H1 (cell line): ENCODE measurements at regions not wholly inside any gene's neighbourhood (a gene's known extent, or its start where the extent isn't known, plus 50 kb on each side); places are given as distances from the start of the nearest gene placed in this dataset.

Experiments used
- ATF2 ChIP-seq: IDR thresholded peaks from 2 replicates; pipeline ENCODE4 v1.6.1; 2012; ENCODE audit warnings: low read length, inconsistent platforms
- BCL11A ChIP-seq, 2 experiments: IDR thresholded peaks; one replicate each; pipeline ENCODE4 v1.6.1; 2011; ENCODE audit warnings: low read depth in 2 of 2, low read length in 2 of 2, mild to moderate bottlenecking in 2 of 2
- CHD2 ChIP-seq: IDR thresholded peaks from 2 replicates; pipeline ENCODE4 v1.6.1; 2012; ENCODE audit warnings: low read length, improper control_type of control experiment
- JUND ChIP-seq: IDR thresholded peaks from 2 replicates; pipeline ENCODE4 v1.6.1; 2011; ENCODE audit warnings: mild to moderate bottlenecking, improper control_type of control experiment, low read length
- KDM4A ChIP-seq: IDR thresholded peaks from one replicate; pipeline ENCODE4 v1.7.1; 2012; ENCODE audit warnings: low read depth, mild to moderate bottlenecking, moderate library complexity, low read length, inconsistent platforms; ENCODE audit not compliant: severe bottlenecking
- POLR2A ChIP-seq, 2 experiments: IDR thresholded peaks; 1 replicate in 1 of 2; 2 replicates in 1 of 2; pipeline ENCODE4 v1.6.1; 2011; ENCODE audit warnings: low read depth in 2 of 2, low read length in 2 of 2, mild to moderate bottlenecking in 2 of 2; ENCODE audit errors: control extremely low read depth in 1 of 2
- POLR2AphosphoS5 ChIP-seq: IDR thresholded peaks from 2 replicates; pipeline ENCODE4 v1.6.1; 2011; ENCODE audit warnings: low read depth, low read length
- SP2 ChIP-seq: IDR thresholded peaks from 2 replicates; pipeline ENCODE4 v1.6.1; 2012; ENCODE audit warnings: mild to moderate bottlenecking, low read length, inconsistent platforms
- ZNF274 ChIP-seq: IDR thresholded peaks from 2 replicates; pipeline ENCODE4 v1.7.0; 2012; ENCODE audit warnings: low read length, borderline replicate concordance; ENCODE audit errors: extremely low read depth

- TF ChIP-seq ATF2 (no peak), JUND (no peak), ZNF274 (no peak), CHD2 (no peak), SP2 (no peak), KDM4A (no peak), POLR2A (IDR thresholded peaks at IDR 0.05; ENCODE audit: control extremely low read depth in 1 of 2, low read depth in 2 of 2, low read length in 2 of 2) (no peak), BCL11A (IDR thresholded peaks at IDR 0.05; ENCODE audit: low read depth in 2 of 2, low read length in 2 of 2) (no peak), POLR2AphosphoS5 (no peak)
Observed at GRCh38 chr2:145596416-145596815, 1076.5 kb upstream of the ZEB2 start (continued).
